Upper lobe of left lung (tissue), 4 donors: ENCODE measurements at regions not wholly inside any gene's neighbourhood (a gene's known extent, or its start where the extent isn't known, plus 50 kb on each side); places are given as distances from the start of the nearest gene placed in this dataset.

Source experiments
- CTCF ChIP-seq, 6 experiments: fragments of 450-650 bp in 4 of 6; fragments of 200-600 bp in 2 of 6; sonication (generic) in 2 of 6; IDR thresholded peaks; one replicate each; pipeline ENCODE4 v1.5.1; 2016 to 2019; ENCODE audit warnings: antibody characterized with exemption in 6 of 6
- POLR2A ChIP-seq, 4 donors: fragments of 450-650 bp; IDR thresholded peaks; one replicate each; pipeline ENCODE4 v1.5.1; 2016 to 2017; ENCODE audit warnings: antibody characterized with exemption in 4 of 4, mild to moderate bottlenecking in 2 of 4

DNA sequence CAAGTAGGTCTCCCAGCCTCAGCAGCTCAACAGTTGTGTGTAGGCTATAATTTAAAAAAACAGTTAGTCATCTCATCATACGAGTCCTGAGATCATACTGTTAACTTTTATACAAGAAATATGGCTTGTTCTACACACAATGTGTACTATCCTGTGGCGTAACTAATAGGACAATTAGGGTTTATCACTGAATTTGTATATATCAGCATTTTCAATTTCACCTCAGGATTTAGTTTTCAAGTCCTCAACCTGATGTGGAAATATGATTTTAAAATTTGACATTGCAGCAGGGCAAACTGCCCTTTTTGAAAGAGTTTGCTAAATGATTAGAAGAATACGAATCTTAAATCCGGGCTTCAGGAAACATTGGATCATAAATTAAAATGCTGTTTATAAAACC, 237.2 kb upstream of the CTBP2 start:
- TF ChIP-seq CTCF (IDR thresholded peaks at IDR 0.05): no peak
- no peak for TF ChIP-seq POLR2A (IDR thresholded peaks at IDR 0.05)
